CD4-positive, alpha-beta T cell treated with Interleukin-4 for 4 hours (primary cell): ENCODE measurements at regions not wholly inside any gene's neighbourhood (a gene's known extent, or its start where the extent isn't known, plus 50 kb on each side); places are given as distances from the start of the nearest gene placed in this dataset.
"Not testable (repeated sequence)": the region's sequence is repeated elsewhere in the genome, so short reads cannot be mapped to it uniquely, and the experiment has no call there.

ENCODE experiments used
- DNase-seq: peaks from one replicate; pipeline ENCODE4 v3.0.0-alpha.2; 2020

GRCh38 chrX:125089761-125090445, 229.8 kb upstream of the TEX13C start:
- no peak for DNase-seq

DNA sequence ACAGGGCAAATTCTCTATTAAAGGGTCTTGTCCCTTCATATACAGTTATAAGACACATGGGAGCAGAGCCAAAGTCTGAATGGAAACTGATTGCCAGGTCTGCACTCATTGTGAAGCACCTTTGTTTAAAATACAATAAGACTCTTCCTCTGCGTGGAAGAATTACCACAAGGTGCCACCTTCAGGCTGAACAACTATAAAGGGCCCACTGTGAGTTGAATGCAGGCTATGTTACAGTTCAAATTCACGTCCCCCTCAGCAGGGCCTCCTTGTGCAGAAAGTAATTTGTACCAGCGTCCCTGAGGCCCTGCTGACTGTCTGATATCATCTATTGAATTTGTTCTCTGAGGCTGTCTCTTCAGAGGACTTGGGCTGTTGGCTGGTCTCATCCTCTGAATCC, 225.8 kb upstream of the TEX13C start:
- no peak for DNase-seq

DNA sequence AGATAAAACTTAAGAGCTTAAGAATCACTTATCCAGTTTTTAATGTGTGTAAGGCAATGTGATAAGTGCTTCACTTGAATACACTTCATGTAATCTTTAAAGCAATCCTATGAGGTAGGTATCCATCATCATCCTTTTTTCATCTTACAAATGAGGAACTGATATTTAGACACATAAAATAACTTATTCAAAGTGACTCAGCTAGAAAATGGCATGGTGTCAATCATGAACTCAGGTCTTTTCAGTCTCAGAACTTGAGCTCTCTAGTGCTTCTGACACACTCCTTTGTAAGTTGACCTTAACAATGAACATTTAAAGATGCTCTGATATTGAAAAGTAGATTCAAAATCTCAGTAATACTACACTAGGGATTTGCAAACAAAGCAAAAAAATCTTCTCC, 224.8 kb upstream of the TEX13C start:
- no peak for DNase-seq

- DNase-seq: no peak
Observed at GRCh38 chrX:125096469-125096868, 223.2 kb upstream of the TEX13C start.

- no peak for DNase-seq
Observed at GRCh38 chrX:125096870-125097269, 222.8 kb upstream of the TEX13C start.

DNA sequence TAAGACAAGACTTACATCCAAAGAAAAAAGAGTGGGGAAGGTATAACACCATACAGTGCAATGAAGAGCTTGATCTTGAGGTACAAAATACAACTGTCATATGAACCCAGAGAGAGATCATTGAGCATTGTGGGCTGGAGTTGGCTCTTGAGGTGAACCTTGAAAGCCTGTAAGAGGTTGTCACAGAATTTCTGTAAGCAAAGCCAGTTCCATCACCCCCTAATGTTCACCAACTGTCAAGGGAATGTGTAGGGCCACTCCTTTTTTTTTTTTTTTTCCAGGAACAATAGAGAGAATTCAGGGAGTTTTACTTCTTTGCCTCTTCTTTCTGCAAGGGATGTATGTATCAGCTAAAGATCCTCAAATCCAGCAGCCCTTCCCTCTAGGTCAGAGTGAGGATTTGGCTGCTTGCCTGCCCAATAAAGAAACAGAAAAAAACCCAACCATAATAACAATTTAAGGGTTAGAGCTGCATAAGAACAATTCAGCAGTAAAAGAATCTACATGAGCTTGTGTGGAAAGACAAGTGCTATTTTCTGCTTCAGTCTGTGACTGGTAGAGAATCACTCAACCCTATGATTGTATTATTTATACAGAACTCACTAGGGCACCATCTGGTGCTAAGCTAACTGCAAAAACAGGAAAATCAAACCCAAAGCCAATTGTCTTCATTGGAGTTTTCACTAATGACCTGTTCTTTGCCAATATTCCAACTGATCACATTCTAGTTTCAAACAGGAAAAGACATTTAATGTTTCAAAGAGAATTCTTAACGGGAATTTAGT, 217.5 kb upstream of the TEX13C start:
- DNase-seq: no peak

- DNase-seq: no peak
Observed at GRCh38 chrX:125103693-125104092, 216.0 kb upstream of the TEX13C start.

- no peak for DNase-seq
Observed at GRCh38 chrX:125108921-125109320, 210.8 kb upstream of the TEX13C start.

DNA sequence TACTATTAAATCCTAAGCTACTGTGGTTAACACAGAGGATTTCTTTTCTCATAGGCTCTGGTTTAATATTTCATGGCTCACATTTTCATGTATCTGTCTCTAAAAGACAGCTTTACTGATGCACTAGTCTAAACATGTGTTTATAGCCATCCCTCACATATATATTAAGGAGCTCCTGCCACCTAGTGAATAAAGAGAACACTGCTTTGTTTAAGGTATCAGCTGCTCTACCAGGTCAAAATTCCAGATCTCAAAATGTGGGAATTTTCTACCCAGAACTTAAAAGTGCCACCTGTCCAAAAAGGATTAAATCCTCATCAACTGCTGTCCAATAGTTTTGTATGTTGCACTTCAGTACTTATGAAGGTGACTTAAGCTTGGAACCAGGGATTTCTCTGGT, 188.5 kb upstream of the TEX13C start:
- no peak for DNase-seq

DNA sequence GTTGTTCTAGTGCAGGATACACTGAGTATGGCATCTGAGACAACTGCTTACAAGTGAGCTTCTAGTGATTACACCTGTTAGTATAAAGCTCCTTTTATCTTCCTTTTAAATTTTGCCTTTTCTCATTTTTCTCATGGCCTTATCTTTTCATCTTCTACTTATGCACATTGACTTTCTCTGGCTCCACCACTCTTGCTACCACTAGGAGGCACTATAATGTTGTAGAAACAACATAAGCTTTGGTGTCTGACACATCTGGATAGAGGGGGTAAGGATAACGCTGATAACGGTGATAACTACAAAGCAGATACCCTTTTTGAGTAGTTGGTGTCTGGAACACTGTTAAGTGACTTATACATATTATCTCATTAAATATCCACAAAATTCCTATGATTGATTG, 187.4 kb upstream of the TEX13C start:
- DNase-seq: peak; percentile 0

GRCh38 chrX:125137521-125137920, 182.2 kb upstream of the TEX13C start:
- no peak for DNase-seq

GRCh38 chrX:125150231-125150630, 169.4 kb upstream of the TEX13C start:
- DNase-seq: no peak

- no peak for DNase-seq
Observed at GRCh38 chrX:125151146-125151545, 168.5 kb upstream of the TEX13C start.

DNA sequence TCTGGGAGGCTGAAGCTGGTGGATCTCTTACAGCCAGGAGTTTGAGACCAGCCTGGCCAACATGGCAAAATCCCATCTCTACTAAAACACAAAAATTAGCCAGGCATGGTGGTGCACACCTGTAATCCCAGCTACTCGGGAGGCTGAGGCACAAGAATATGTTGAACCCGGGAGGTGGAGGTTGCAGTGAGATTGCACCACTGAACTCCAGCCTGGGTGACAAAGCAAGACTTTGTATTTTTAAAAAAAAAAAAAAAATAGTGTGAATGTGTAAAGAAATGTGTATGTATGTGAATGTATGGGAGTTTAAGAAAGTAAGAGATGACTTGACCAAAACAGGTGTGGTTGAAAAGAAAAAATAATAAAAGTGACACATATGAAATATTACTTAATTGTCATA, 167.7 kb upstream of the TEX13C start:
- no peak for DNase-seq

DNA sequence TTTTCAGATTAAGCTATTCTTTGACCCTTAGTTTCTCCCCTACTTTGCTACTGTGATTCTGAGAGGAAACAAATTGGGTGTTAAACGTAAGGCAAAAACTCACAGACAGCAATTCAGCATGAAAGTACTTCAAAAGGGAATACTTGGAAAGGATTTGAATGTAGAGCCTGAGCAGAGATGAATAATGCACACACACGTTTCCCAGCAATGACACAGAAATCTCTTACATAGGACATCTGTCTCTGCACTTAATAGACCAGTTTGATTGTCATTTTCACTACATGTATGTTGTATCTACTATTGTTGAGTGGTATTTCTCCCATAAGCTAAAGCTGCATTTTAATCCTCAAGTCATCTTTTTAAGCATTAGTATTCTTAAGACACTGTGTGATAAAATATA, 166.1 kb upstream of the TEX13C start:
- no peak for DNase-seq

DNA sequence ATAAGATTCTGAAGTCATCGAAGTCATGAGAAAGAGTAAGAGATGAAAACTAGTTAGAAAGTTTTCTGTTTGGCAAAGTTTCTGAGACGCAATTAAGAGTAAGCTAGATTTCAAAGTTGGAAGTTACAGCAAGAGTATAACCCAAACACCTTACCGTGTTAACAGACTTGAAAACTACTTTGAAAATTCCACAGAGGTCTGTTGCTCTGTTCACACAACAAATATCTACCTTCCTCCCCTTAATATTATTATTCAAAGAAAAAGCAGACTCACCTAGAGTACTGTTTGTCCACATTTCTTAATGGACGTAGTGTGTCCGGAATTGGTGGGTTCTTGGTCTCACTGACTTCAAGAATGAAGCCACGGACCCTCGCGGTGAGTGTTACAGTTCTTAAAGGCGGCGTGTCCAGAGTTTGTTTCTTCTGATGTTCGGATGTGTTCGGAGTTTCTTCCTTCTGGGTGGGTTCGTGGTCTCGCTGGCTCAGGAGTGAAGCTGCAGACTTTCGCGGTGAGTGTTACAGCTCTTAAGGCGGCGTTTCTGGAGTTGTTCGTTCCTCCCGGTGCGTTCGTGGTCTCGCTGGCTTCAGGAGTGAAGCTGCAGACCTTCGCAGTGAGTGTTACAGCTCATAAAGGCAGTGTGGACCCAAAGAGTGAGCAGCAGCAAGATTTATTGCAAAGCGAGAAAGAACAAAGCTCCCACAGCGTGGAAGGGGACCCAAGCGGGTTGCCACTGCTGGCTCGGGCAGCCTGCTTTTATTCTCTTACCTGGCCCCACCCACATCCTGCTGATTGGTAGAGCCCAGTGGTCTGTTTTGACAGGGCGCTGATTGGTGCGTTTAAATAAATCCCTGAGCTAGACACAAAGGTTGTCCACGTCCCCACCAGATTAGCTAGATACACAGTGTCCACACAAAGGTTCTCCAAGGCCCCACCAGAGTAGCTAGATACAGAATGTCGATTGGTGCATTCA, 165.1 kb upstream of the TEX13C start:
- DNase-seq: not testable (repeated sequence)

DNA sequence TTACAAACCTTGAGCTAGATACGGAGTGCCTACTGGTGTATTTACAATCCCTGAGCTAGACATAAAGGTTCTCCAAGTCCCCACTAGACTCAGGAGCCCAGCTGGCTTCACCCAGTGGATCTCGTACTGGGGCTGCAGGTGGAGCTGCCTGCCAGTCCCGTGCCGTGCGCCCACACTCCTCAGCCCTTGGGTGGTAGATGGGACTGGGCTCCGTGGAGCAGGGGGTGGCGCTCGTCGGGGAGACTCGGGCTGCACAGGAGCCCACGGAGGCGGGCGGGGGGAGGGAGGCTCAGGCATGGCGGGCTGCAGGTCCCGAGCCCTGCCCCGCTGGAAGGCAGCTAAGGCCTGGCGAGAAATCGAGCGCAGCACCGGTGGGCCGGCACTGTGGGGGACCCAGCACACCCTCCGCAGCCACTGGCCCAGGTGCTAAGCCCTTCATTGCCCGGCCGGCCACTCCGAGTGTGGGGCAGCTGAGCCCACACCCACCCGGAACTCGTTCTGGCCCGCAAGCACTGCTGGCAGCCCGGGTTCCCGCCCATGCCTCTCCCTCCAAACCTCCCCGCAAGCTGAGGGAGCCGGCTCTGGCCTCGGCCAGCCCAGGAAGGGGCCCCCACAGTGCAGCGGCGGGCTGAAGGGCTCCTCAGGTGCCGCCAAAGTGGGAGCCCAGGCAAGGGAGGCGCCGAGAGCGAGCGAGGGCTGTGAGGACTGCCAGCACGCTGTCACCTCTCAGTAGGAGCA, 164.2 kb upstream of the TEX13C start:
- not testable (repeated sequence) for DNase-seq

- DNase-seq: no peak
Observed at GRCh38 chrX:125170459-125170858, 149.2 kb upstream of the TEX13C start.

DNA sequence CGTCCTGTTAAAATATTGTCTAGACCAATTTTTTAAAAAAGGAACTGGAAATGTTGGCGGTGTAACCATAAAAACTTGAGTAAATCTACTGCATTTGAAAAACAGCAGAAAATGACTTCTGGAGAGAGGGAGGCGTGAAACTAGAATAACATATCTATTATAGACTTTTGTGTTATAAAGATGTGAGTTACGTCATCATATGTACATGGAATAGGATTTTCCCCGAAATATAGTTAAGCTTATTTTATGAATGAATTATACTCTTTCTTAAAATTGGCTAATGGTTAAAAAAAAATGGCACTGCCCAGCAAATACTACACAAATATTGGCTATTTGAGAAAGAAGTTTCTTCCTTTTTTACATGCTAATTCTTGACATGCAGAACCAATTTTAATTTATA, 147.1 kb upstream of the TEX13C start:
- DNase-seq: no peak

GRCh38 chrX:125175991-125176584, 143.6 kb upstream of the TEX13C start:
- no peak for DNase-seq

DNA sequence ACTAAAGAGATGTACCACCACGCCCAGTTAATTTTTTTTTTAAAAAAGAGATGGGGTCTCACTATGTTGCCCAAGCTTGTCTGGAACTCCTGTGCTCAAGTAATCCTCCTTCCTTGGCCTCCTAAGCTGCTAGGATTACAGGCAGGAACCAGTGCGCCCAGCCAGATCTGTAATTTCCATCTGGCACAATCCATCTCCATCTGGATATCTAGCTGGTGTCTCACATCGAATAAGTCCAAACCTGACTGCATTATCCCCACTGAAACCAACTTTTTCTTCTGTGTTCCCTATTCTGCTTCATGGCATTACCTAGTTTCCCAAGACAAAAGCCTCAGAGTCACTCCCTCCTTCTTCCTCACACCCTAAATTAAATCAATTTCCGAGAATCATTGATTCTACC, 125.8 kb upstream of the TEX13C start:
- DNase-seq: no peak

DNA sequence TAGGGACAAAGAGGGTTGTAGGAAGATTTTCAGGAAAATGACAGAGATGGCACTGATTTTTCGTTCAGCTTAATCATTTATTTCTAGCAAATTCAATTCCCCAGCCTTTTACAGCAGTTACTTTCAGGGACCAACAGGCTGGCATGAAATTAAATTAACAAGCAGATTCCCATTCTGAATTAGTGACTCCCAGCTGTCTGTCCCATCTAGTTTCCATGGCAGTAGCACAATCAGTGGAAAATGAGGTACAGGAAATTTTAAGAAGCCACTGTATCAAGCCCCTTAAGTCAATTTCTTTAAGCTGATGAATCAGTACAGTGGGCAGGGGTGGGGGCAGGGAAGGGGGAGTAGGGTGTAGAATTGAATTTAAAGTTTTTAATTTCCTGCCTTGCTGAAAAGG, 121.1 kb upstream of the TEX13C start:
- DNase-seq: no peak
